ENCODE measurements at regions not wholly inside any gene's neighbourhood (a gene's known extent, or its start where the extent isn't known, plus 50 kb on each side); places are given as distances from the start of the nearest gene placed in this dataset.

DNA sequence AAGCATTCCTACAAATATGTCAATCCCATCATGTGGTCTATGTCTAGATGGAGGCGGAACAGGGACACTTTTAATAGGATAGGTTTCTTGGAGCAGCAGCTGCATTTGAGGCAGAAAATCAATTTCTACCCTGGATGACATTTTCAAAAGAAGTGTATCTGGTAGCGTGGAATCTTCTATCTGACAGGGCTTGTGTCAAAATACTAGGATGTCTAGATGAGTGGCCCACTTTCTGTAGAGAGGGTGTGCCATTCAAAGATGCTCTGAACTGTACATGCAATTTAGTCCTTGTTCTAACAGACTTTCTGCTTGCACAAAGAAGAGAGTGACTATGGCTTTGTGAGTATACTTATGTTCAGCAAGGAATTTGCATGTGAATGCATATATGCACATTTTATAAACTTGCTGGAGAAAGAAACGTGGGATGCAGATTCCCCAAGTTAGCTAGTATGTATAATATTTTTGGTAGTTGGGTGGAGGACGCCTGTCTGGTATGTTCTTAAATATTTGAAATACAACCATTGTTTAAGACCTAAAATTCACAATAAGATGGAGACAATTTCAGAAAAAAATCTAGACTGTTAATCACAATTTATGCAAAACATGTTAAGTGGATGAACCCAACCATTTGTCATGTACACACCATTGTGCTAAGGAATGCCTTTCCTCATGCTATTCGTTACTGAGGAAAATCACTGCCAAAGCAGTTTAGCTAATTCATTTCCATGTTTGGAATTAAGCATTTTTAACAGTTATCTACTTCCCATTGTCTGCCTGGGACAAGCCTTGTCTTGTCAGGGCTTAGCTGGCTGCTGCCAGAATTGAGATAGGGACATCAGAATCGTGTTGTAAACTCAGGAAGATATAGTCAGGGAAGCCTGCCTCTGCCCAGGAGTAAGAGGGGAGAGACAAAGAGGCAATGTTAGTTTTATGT, 129.1 kb upstream of the MEF2C start:
- TF ChIP-seq, protein P1, sequence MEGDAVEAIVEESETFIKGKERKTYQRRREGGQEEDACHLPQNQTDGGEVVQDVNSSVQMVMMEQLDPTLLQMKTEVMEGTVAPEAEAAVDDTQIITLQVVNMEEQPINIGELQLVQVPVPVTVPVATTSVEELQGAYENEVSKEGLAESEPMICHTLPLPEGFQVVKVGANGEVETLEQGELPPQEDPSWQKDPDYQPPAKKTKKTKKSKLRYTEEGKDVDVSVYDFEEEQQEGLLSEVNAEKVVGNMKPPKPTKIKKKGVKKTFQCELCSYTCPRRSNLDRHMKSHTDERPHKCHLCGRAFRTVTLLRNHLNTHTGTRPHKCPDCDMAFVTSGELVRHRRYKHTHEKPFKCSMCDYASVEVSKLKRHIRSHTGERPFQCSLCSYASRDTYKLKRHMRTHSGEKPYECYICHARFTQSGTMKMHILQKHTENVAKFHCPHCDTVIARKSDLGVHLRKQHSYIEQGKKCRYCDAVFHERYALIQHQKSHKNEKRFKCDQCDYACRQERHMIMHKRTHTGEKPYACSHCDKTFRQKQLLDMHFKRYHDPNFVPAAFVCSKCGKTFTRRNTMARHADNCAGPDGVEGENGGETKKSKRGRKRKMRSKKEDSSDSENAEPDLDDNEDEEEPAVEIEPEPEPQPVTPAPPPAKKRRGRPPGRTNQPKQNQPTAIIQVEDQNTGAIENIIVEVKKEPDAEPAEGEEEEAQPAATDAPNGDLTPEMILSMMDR (IDR thresholded peaks at IDR 0.05; ENCODE audit: borderline replicate concordance) = no peak
- intact Hi-C loops (cut with micrococcal nuclease) = no loop called here
- Histone ChIP-seq H3K9me3 (replicated peaks) (no peaks in the 10 kb centered on the region), H3K4me1 (peaks cover 5% of the 10 kb centered on the region), H3K36me3 (no peaks in the 10 kb centered on the region), H3K4me3 (no peak overlapping the region), H3K27ac (replicated peaks) (no peak overlapping the region), H3K27me3 (ENCODE audit: low read depth) (no peaks in the 10 kb centered on the region)
- DNase-seq = no peak

DNA sequence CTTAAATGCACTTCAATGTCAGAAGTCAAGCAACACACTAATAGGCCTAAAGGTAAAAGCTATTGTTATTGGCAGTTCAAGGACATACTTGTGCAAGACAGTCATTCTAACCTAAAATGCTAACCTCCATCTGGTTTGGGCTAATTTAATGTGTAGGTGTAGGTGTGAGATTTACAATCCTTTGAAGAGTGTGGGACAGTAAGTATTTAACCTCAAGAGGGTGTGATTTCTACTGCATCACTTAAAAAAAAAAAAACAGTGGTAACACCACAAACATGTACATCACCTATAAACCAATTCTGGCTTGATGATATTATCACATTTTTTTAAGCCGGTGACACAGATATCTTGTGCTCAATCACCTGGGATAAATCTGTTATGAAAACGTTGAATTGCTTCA, 127.5 kb upstream of the MEF2C start:
- TF ChIP-seq, protein P1 (IDR thresholded peaks at IDR 0.05; ENCODE audit: borderline replicate concordance) = no peak
- no peak overlapping the region for H3K4me3 ChIP-seq
- H3K27ac ChIP-seq (replicated peaks) = no peak overlapping the region
- no peaks in the 10 kb centered on the region for H3K4me1 ChIP-seq
- H3K27me3 ChIP-seq (ENCODE audit: low read depth) = no peaks in the 10 kb centered on the region
- intact Hi-C loops (cut with micrococcal nuclease) = no loop called here
- H3K36me3 ChIP-seq = no peaks in the 10 kb centered on the region
- DNase-seq = no peak
- H3K9me3 ChIP-seq (replicated peaks) = no peaks in the 10 kb centered on the region

DNA sequence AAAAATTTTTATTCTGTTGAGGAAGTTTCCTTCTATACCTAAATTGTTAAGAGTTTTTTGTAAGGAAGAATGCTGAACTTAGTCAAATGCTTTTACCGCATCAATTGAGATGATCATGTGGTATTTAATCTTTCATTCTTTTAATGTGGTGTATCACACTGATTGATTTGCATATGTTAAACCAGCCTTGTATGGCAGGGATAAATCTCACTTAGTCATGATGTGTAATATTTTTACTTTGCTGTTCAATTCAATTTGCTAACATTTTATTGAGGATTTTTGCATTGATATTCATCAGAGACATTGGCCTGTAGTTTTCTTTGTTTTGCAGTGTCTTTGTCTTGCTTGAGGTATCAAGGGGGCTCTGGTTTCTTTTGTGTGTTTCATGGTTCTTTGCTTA, 125.3 kb upstream of the MEF2C start:
- intact Hi-C loops (cut with micrococcal nuclease) = no loop called here
- Histone ChIP-seq H3K9me3 (replicated peaks) (no peaks in the 10 kb centered on the region), H3K27ac (replicated peaks) (no peak overlapping the region), H3K4me1 (no peaks in the 10 kb centered on the region), H3K27me3 (ENCODE audit: low read depth) (no peaks in the 10 kb centered on the region), H3K36me3 (no peaks in the 10 kb centered on the region), H3K4me3 (no peak overlapping the region)
- TF ChIP-seq, protein P1 (IDR thresholded peaks at IDR 0.05; ENCODE audit: borderline replicate concordance) = no peak
- DNase-seq = no peak

DNA sequence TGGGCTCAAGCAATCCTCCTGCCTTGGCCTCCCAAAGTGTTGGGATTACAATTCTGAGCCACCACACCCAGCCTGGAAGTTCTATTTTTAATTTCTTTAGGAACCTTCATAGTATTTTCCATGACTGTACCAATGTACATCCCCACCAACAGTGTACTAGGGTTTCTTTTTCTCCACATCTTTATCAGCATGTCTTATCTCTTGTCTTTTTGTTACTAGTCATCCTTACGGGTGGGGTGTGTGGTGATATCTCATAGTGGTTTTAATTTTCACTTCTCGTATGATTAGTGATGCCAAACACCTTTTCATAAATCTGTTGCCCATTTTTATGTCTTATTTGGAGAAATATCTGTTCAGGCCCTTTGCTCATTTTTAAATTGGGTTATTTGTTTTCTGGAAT, 123.0 kb upstream of the MEF2C start:
- no peaks in the 10 kb centered on the region for H3K4me1 ChIP-seq
- H3K36me3 ChIP-seq = no peaks in the 10 kb centered on the region
- no peaks in the 10 kb centered on the region for H3K9me3 ChIP-seq (replicated peaks)
- H3K27ac ChIP-seq (replicated peaks) = no peak overlapping the region
- no peaks in the 10 kb centered on the region for H3K27me3 ChIP-seq (ENCODE audit: low read depth)
- TF ChIP-seq, protein P1 (IDR thresholded peaks at IDR 0.05; ENCODE audit: borderline replicate concordance) = no peak
- no peak for DNase-seq
- intact Hi-C loops (cut with micrococcal nuclease) = no loop called here
- no peak overlapping the region for H3K4me3 ChIP-seq

DNA sequence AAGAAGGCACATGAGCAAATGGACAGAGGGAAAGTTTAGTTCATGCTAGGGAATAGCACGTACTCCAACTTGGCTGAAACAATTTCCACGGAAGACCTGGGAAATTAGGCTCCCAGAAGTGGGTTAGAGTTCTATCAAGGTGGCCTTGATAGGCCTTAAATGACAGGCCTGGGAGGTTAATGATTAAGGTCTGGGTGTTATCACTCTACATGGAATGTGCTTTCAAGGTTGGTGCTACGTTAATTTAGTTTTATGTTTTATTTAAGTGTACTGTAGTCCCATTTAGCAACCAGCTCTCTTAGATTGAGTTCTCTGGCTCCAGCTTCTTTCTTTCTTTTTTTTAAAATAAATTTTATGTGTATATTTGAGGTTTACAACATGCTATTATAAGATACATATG, 121.4 kb upstream of the MEF2C start:
- Histone ChIP-seq H3K27ac (replicated peaks) (no peak overlapping the region), H3K9me3 (replicated peaks) (no peaks in the 10 kb centered on the region), H3K4me3 (no peak overlapping the region), H3K4me1 (no peaks in the 10 kb centered on the region), H3K36me3 (no peaks in the 10 kb centered on the region), H3K27me3 (ENCODE audit: low read depth) (no peaks in the 10 kb centered on the region)
- TF ChIP-seq, protein P1 (IDR thresholded peaks at IDR 0.05; ENCODE audit: borderline replicate concordance) = no peak
- DNase-seq = no peak
- intact Hi-C loops (cut with micrococcal nuclease) = no loop called here

All from left ventricle myocardium inferior (tissue), 1 donor.